HCT116 (cell line): ENCODE measurements at regions not wholly inside any gene's neighbourhood (a gene's known extent, or its start where the extent isn't known, plus 50 kb on each side); places are given as distances from the start of the nearest gene placed in this dataset.

ENCODE experiments used
- ATAC-seq: fragments of 200-7000 bp; cut with Tn5 transposase; 2 replicates; pipeline ENCODE4 v1.9.1; 2020; ENCODE audit warnings: mild to moderate bottlenecking, moderate library complexity
- BruUV-seq: library from RNA; stranded (reverse); fragments of 400-500 nt; replicated peaks from 2 replicates; lab custom pipeline; 2021; lab: Mats Ljungman, UMichigan
- CTCF ChIA-PET: fragments of 300-600 bp; sonication (Branson Sonifier 250); formaldehyde crosslinking; loops from one replicate; lab custom pipeline; 2021; ENCODE audit warnings: antibody characterized with exemption; lab: Charles Lee
- POLR2A ChIA-PET: fragments of 300-600, 350-600 bp; sonication (Branson Sonifier 250); formaldehyde crosslinking; loops from one replicate; lab custom pipeline; 2021; ENCODE audit warnings: antibody characterized with exemption; lab: Charles Lee
- RAD21 ChIA-PET, 2 experiments: fragments of 300-600 bp; sonication (Branson Sonifier 250); formaldehyde crosslinking; loops; one replicate each; lab custom pipeline; 2023; ENCODE audit warnings: low total read pairs in 2 of 2; ENCODE audit not compliant: uncharacterized antibody in 2 of 2, unreplicated experiment in 2 of 2, low non-redundant PET in 1 of 2; lab: Charles Lee
- DNase-seq: peaks from one replicate; pipeline ENCODE4 v3.0.0-alpha.2; 2010; ENCODE audit warnings: low read depth, low spot score
- H2AFZ ChIP-seq: fragments of 200-600 bp; shearing (Covaris generic), sonication (generic); 2 replicates; pipeline ENCODE4 v1.6.1; 2017; ENCODE audit warnings: low read depth, mixed run types, mixed read lengths, antibody characterized with exemption, low read length; ENCODE audit not compliant: poor library complexity, severe bottlenecking
- H3K27ac ChIP-seq: 2 replicates; pipeline ENCODE4 v1.5.1; 2012; ENCODE audit warnings: low read depth, low read length
- H3K27me3 ChIP-seq: fragments of 200-600 bp; sonication (generic); 2 replicates; pipeline ENCODE4 v1.6.1; 2016; ENCODE audit warnings: mixed run types, low read length, mixed read lengths; ENCODE audit not compliant: insufficient read depth
- H3K36me3 ChIP-seq, 2 experiments: fragments of 200-500 bp in 1 of 2; fragments of 200-600 bp in 1 of 2; sonication (Bioruptor generic) in 1 of 2; sonication (generic) in 1 of 2; 2 replicates each; pipeline versions ENCODE4 v1.5.1 to v1.6.1; 2014 to 2016; ENCODE audit warnings: low read length in 2 of 2, inconsistent platforms in 1 of 2, mixed read lengths in 1 of 2, mixed run types in 1 of 2; ENCODE audit not compliant: insufficient read depth in 2 of 2, control insufficient read depth in 1 of 2
- H3K4me1 ChIP-seq, 2 experiments: fragments of 200-600 bp in 1 of 2; sonication (generic) in 1 of 2; 2 replicates each; pipeline versions ENCODE4 v1.5.1 to v1.6.1; 2012 to 2017; ENCODE audit warnings: low read length in 2 of 2, inconsistent platforms in 1 of 2, mild to moderate bottlenecking in 1 of 2, mixed read lengths in 1 of 2, mixed run types in 1 of 2, moderate library complexity in 1 of 2; ENCODE audit not compliant: insufficient read depth in 2 of 2, control insufficient read depth in 1 of 2
- H3K4me2 ChIP-seq: fragments of 200-600 bp; sonication (generic); 2 replicates; pipeline ENCODE4 v1.6.1; 2017; ENCODE audit warnings: mixed run types, low read length, mixed read lengths
- H3K4me3 ChIP-seq, 2 experiments: fragments of 200-600 bp in 1 of 2; sonication (generic) in 1 of 2; replicated peaks in 1 of 2; 2 replicates each; pipeline ENCODE4 v1.5.1; 2011 to 2016; ENCODE audit warnings: low read length in 2 of 2, control low read depth in 1 of 2, low read depth in 1 of 2, mild to moderate bottlenecking in 1 of 2, mixed read lengths in 1 of 2, mixed run types in 1 of 2
- H3K79me2 ChIP-seq: fragments of 200-600 bp; sonication (generic); 2 replicates; pipeline ENCODE4 v1.6.1; 2017; ENCODE audit warnings: mild to moderate bottlenecking, mixed run types, low read length, moderate library complexity, mixed read lengths; ENCODE audit not compliant: insufficient read depth
- H3K9ac ChIP-seq: fragments of 200-600 bp; sonication (generic); 2 replicates; pipeline ENCODE4 v1.6.1; 2016; ENCODE audit warnings: low read length, mixed read lengths
- H3K9me2 ChIP-seq: fragments of 200-600 bp; sonication (generic), shearing (Covaris generic); 2 replicates; pipeline ENCODE4 v1.6.1; 2017; ENCODE audit warnings: mixed run types, mild to moderate bottlenecking, moderate library complexity; ENCODE audit not compliant: insufficient read depth
- H3K9me3 ChIP-seq, 2 experiments: fragments of 200-500 bp in 1 of 2; fragments of 200-600 bp in 1 of 2; sonication (Bioruptor generic) in 1 of 2; sonication (generic) in 1 of 2; 2 replicates each; pipeline ENCODE4 v1.6.1; 2014 to 2017; ENCODE audit warnings: low read length in 2 of 2, mixed read lengths in 2 of 2, inconsistent platforms in 1 of 2, low read depth in 1 of 2, mild to moderate bottlenecking in 1 of 2, mixed run types in 1 of 2, moderate library complexity in 1 of 2; ENCODE audit not compliant: control insufficient read depth in 1 of 2, insufficient read depth in 1 of 2
- H4K20me1 ChIP-seq: fragments of 200-600 bp; sonication (generic), shearing (Covaris generic); 2 replicates; pipeline ENCODE4 v1.6.1; 2017; ENCODE audit warnings: mixed run types, mild to moderate bottlenecking, moderate library complexity; ENCODE audit not compliant: insufficient read depth
- CBX3 ChIP-seq: IDR thresholded peaks from 2 replicates; pipeline ENCODE4 v1.6.1; 2012; ENCODE audit warnings: low read depth
- CEBPB ChIP-seq: IDR thresholded peaks from 2 replicates; pipeline ENCODE4 v1.6.1; 2012; ENCODE audit warnings: low read depth
- ELF1 ChIP-seq: IDR thresholded peaks from 2 replicates; pipeline ENCODE4 v1.6.1; 2012; ENCODE audit warnings: low read depth, borderline replicate concordance
- EZH2 ChIP-seq: fragments of 200-600 bp; sonication (generic); IDR thresholded peaks from 2 replicates; pipeline ENCODE4 v1.6.1; 2017; ENCODE audit warnings: antibody characterized with exemption, mixed run types
- EZH2phosphoT487 ChIP-seq: fragments of 200-600 bp; IDR thresholded peaks from 2 replicates; pipeline ENCODE4 v1.6.1; 2018; ENCODE audit warnings: antibody characterized with exemption, borderline replicate concordance
- FOSL1 ChIP-seq: IDR thresholded peaks from 2 replicates; pipeline ENCODE4 v1.6.1; 2012; ENCODE audit warnings: low read depth
- POLR2A ChIP-seq: IDR thresholded peaks from 2 replicates; pipeline ENCODE4 v1.7.0; 2011; ENCODE audit warnings: borderline replicate concordance; ENCODE audit not compliant: insufficient read depth, insufficient read length; ENCODE audit errors: extremely low read depth
- POLR2AphosphoS5 ChIP-seq: IDR thresholded peaks from 2 replicates; pipeline ENCODE4 v1.6.1; 2011; ENCODE audit warnings: mild to moderate bottlenecking, low read depth, low read length, moderate library complexity
- RAD21 ChIP-seq: IDR thresholded peaks from 2 replicates; pipeline ENCODE4 v1.6.1; 2012; ENCODE audit warnings: low read depth, mild to moderate bottlenecking
- SP1 ChIP-seq: IDR thresholded peaks from 2 replicates; pipeline ENCODE4 v1.6.1; 2012; ENCODE audit warnings: low read depth
- SRF ChIP-seq: IDR thresholded peaks from 2 replicates; pipeline ENCODE4 v1.6.1; 2012; ENCODE audit warnings: low read depth
- TCF7L2 ChIP-seq: IDR thresholded peaks from 2 replicates; pipeline ENCODE4 v1.7.0; 2011; ENCODE audit warnings: borderline replicate concordance, inconsistent platforms; ENCODE audit not compliant: insufficient read depth, insufficient read length; ENCODE audit errors: extremely low read depth
- YY1 ChIP-seq: IDR thresholded peaks from 2 replicates; pipeline ENCODE4 v1.6.1; 2011; ENCODE audit warnings: low read length, low read depth, moderate library complexity, mild to moderate bottlenecking; ENCODE audit not compliant: insufficient replicate concordance; ENCODE audit errors: extremely low read depth
- ZFX ChIP-seq: fragments of 450-650 bp; IDR thresholded peaks from 2 replicates; pipeline ENCODE4 v1.6.1; 2017
- ZNF274 ChIP-seq: fragments of 200-500 bp; sonication (Bioruptor generic); IDR thresholded peaks from 2 replicates; pipeline ENCODE4 v1.6.1; 2014; ENCODE audit warnings: mild to moderate bottlenecking, low read depth, low read length, inconsistent platforms
- intact Hi-C: fragments of 100-400 bp; cut with micrococcal nuclease; formaldehyde crosslinking; loops from 2 replicates; pipeline ENCODE4 v1.10.0; 2022
- TF ChIP-seq, protein P1 (sequence below): IDR thresholded peaks from 2 replicates; pipeline ENCODE4 v1.6.1; 2012
- TF ChIP-seq, protein P2 (sequence below): IDR thresholded peaks from 2 replicates; pipeline ENCODE4 v1.6.1; 2011; ENCODE audit warnings: mild to moderate bottlenecking, low read length, moderate library complexity; ENCODE audit not compliant: insufficient replicate concordance; ENCODE audit errors: extremely low read depth
- TF ChIP-seq, protein P3 (sequence below), 3 experiments: fragments of 200-600 bp in 1 of 3; sonication (generic) in 1 of 3; IDR thresholded peaks in 2 of 3; conservative IDR thresholded peaks in 1 of 3; 2 replicates each; pipeline ENCODE4 v1.5.1; 2012 to 2017; ENCODE audit warnings: low read depth in 2 of 3, low read length in 2 of 3, antibody characterized with exemption in 1 of 3, borderline replicate concordance in 1 of 3, control low read depth in 1 of 3, mild to moderate bottlenecking in 1 of 3, mixed read lengths in 1 of 3, mixed run types in 1 of 3, moderate library complexity in 1 of 3; ENCODE audit not compliant: insufficient read depth in 1 of 3

DNA sequence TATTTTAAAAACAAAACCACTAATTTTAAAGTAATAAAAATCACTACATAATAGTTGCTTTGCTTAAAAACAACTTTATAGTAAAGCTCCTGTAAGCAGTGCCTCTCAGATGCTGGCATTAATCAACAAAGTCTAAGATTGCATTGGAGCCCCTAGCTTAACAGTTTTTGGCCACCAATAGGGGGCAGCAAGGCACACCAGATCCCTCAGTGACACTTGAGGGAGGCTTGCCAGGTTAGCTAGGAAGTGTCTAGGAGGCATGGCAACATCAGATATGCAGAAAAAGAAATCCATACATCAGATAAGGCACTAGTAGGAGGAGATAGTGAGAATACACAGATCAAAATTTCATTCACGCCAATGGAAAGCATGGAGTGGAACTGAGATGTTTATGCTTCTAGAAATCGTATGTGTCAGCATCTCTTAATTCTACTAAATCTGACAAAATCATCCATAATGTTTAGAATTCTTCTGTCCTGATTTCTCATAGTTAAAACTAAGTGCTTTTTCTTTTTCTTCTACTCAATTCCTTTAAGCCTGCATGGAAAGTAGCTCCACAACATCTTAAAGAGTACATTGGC lies 73.6 kb upstream of the PAM start:
- intact Hi-C loops, result loop anchor here (2.0 to 5.0 kb wide), 3 partner anchors 289 to 456 kb away; no protein-coding TSS in a partner anchor
- H3K4me1 ChIP-seq, result peaks cover 0 to 5% of the 10 kb centered on the region in 2 experiments; a peak in 2 of 4 replicates
- ATAC-seq (peak; percentile 97), DNase-seq (peak; percentile 73)
- H3K4me2 ChIP-seq, result peak overlapping the region; percentile 17; the same call in 1 of the 2 replicates
- TF ChIP-seq ZFX (no peak), ZNF274 (no peak), ELF1 (no peak), EZH2phosphoT487 (no peak), YY1 (peak; percentile 20), FOSL1 (no peak), CEBPB (no peak), TCF7L2 (no peak), POLR2AphosphoS5 (no peak), RAD21 (peak; percentile 94), SRF (no peak), POLR2A (no peak), SP1 (no peak), EZH2 (no peak), CBX3 (no peak)
- TF ChIP-seq, protein P1, sequence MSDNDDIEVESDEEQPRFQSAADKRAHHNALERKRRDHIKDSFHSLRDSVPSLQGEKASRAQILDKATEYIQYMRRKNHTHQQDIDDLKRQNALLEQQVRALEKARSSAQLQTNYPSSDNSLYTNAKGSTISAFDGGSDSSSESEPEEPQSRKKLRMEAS, result no peak
- TF ChIP-seq, protein P2, sequence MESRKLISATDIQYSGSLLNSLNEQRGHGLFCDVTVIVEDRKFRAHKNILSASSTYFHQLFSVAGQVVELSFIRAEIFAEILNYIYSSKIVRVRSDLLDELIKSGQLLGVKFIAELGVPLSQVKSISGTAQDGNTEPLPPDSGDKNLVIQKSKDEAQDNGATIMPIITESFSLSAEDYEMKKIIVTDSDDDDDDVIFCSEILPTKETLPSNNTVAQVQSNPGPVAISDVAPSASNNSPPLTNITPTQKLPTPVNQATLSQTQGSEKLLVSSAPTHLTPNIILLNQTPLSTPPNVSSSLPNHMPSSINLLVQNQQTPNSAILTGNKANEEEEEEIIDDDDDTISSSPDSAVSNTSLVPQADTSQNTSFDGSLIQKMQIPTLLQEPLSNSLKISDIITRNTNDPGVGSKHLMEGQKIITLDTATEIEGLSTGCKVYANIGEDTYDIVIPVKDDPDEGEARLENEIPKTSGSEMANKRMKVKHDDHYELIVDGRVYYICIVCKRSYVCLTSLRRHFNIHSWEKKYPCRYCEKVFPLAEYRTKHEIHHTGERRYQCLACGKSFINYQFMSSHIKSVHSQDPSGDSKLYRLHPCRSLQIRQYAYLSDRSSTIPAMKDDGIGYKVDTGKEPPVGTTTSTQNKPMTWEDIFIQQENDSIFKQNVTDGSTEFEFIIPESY, result no peak
- TF ChIP-seq, protein P3, sequence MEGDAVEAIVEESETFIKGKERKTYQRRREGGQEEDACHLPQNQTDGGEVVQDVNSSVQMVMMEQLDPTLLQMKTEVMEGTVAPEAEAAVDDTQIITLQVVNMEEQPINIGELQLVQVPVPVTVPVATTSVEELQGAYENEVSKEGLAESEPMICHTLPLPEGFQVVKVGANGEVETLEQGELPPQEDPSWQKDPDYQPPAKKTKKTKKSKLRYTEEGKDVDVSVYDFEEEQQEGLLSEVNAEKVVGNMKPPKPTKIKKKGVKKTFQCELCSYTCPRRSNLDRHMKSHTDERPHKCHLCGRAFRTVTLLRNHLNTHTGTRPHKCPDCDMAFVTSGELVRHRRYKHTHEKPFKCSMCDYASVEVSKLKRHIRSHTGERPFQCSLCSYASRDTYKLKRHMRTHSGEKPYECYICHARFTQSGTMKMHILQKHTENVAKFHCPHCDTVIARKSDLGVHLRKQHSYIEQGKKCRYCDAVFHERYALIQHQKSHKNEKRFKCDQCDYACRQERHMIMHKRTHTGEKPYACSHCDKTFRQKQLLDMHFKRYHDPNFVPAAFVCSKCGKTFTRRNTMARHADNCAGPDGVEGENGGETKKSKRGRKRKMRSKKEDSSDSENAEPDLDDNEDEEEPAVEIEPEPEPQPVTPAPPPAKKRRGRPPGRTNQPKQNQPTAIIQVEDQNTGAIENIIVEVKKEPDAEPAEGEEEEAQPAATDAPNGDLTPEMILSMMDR (IDR thresholded peaks at IDR 0.05 in 2 of 3, conservative IDR thresholded peaks at IDR 0.05 in 1 of 3; ENCODE audit: borderline replicate concordance in 1 of 3, insufficient read depth in 1 of 3, low read depth in 2 of 3, low read length in 2 of 3), result peak; percentile 87 to 93 (median 90)
- H3K36me3 ChIP-seq, result no peaks in the 10 kb centered on the region
- H3K27ac ChIP-seq, result no peak overlapping the region
- H3K4me3 ChIP-seq, result no peak overlapping the region
- peak overlapping the region; percentile 19 for H2AFZ ChIP-seq
- no peaks in the 10 kb centered on the region for H3K79me2 ChIP-seq
- BruUV-seq, result no TSS peak
- no peaks in the 10 kb centered on the region for H3K9me3 ChIP-seq
- ChIA-PET RAD21 (interaction anchor here (0.6 to 1.1 kb wide), 6 partner anchors 99 to 543 kb away, joined by 3 to 4 read pairs (median 3); no protein-coding TSS in a partner anchor), POLR2A (interaction anchor here (1.4 kb wide), 1 partner anchor 184 kb away, joined by 4 read pairs; no protein-coding TSS in a partner anchor), CTCF (interaction anchor here (0.6 to 2.5 kb wide), 28 partner anchors 10 to 543 kb away, joined by 3 to 22 read pairs (median 4); partner anchors contain the start of genes GIN1 and PPIP5K2)
- H3K27me3 ChIP-seq, result no peaks in the 10 kb centered on the region
- H3K9me2 ChIP-seq, result no peaks in the 10 kb centered on the region
- H4K20me1 ChIP-seq, result no peaks in the 10 kb centered on the region
- H3K9ac ChIP-seq, result no peak overlapping the region
